T-cell (primary cell): ENCODE measurements at regions not wholly inside any gene's neighbourhood (a gene's known extent, or its start where the extent isn't known, plus 50 kb on each side); places are given as distances from the start of the nearest gene placed in this dataset.

Experiments
- ATAC-seq, 4 experiments: fragments of 200-7000 bp in 3 of 4; fragments of 150-1000 bp in 1 of 4; cut with Tn5 transposase; replicated peaks in 1 of 4; 1 replicate in 3 of 4; 2 replicates in 1 of 4; pipeline ENCODE4 v1.10.0; 2021; ENCODE audit warnings: moderate library complexity in 3 of 4, mild to moderate bottlenecking in 2 of 4, moderate number of reproducible peaks in 1 of 4
- CTCF ChIA-PET, 2 donors: fragments of 300-600 bp; sonication (Branson Sonifier 250); formaldehyde crosslinking; loops; one replicate each; lab custom pipeline; 2022; ENCODE audit warnings: antibody characterized with exemption in 2 of 2; lab: Charles Lee
- POLR2A ChIA-PET, 2 donors: fragments of 300-600 bp; sonication (Branson Sonifier 250); formaldehyde crosslinking; loops; one replicate each; lab custom pipeline; 2022; ENCODE audit warnings: antibody characterized with exemption in 2 of 2; lab: Charles Lee
- DNase-seq, 35 experiments: peaks; one replicate each; pipeline versions ENCODE4 v3.0.0 to v3.0.0-alpha.2; 2013 to 2023
- H3K27ac ChIP-seq: one replicate; pipeline ENCODE4 v1.5.1; 2013; ENCODE audit warnings: low read length
- H3K27me3 ChIP-seq, 2 experiments: replicated peaks in 1 of 2; 1 replicate in 1 of 2; 2 replicates in 1 of 2; pipeline versions ENCODE4 v1.6.1 to v1.7.0; 2013; ENCODE audit warnings: low read length in 1 of 2, mixed read lengths in 1 of 2; ENCODE audit not compliant: control insufficient read depth in 2 of 2, insufficient read depth in 2 of 2; ENCODE audit errors: extremely low read depth in 1 of 2
- H3K36me3 ChIP-seq, 2 donors: 1 replicate in 1 of 2; 2 replicates in 1 of 2; pipeline versions ENCODE4 v1.6.1 to v1.7.0; 2013; ENCODE audit warnings: low read length in 1 of 2; ENCODE audit not compliant: control insufficient read depth in 2 of 2, insufficient read depth in 1 of 2; ENCODE audit errors: extremely low read depth in 1 of 2
- H3K4me1 ChIP-seq, 2 experiments: 1 replicate in 1 of 2; 2 replicates in 1 of 2; pipeline versions ENCODE4 v1.6.1 to v1.7.0; 2013; ENCODE audit warnings: low read length in 2 of 2, mixed read lengths in 1 of 2; ENCODE audit not compliant: insufficient read depth in 2 of 2, control insufficient read depth in 1 of 2; ENCODE audit errors: extremely low read depth in 1 of 2
- H3K4me3 ChIP-seq, 2 donors: 1 replicate in 1 of 2; 2 replicates in 1 of 2; pipeline versions ENCODE4 v1.5.1 to v1.7.0; 2013; ENCODE audit warnings: mild to moderate bottlenecking in 2 of 2, low read length in 1 of 2, moderate library complexity in 1 of 2; ENCODE audit not compliant: control insufficient read depth in 1 of 2; ENCODE audit errors: extremely low read depth in 1 of 2
- H3K9me3 ChIP-seq: 2 replicates; pipeline ENCODE4 v1.7.0; 2013
- H3K27ac Mint-ChIP-seq, 2 donors: one replicate each; pipeline ENCODE4 v1.8.0; 2020 to 2021; ENCODE audit warnings: mild to moderate bottlenecking in 2 of 2, mixed read lengths in 2 of 2
- H3K27me3 Mint-ChIP-seq, 2 donors: one replicate each; pipeline ENCODE4 v1.8.0; 2021 to 2022; ENCODE audit warnings: mixed read lengths in 2 of 2
- H3K36me3 Mint-ChIP-seq: one replicate; pipeline ENCODE4 v1.8.0; 2021; ENCODE audit warnings: mixed read lengths
- H3K4me1 Mint-ChIP-seq, 3 donors: one replicate each; pipeline ENCODE4 v1.8.0; 2020 to 2022; ENCODE audit warnings: mixed read lengths in 3 of 3, mild to moderate bottlenecking in 1 of 3
- H3K4me3 Mint-ChIP-seq, 3 donors: one replicate each; pipeline ENCODE4 v1.8.0; 2020 to 2022; ENCODE audit warnings: mild to moderate bottlenecking in 3 of 3, mixed read lengths in 3 of 3, moderate library complexity in 3 of 3
- H3K9me3 Mint-ChIP-seq, 3 donors: one replicate each; pipeline ENCODE4 v1.8.0; 2020 to 2022; ENCODE audit warnings: mixed read lengths in 3 of 3
- WGBS: methylation state at CpG from one replicate; pipeline ENCODE4 v1.1.5; 2013; ENCODE audit warnings: missing lambda C conversion rate; ENCODE audit not compliant: insufficient coverage; 5-methylcytosine and 5-hydroxymethylcytosine counted together

- Histone ChIP-seq H3K27ac (no peak overlapping the region), H3K4me3 (no peak overlapping the region), H3K36me3 (no peaks in the 10 kb centered on the region), H3K9me3 (no peaks in the 10 kb centered on the region), H3K27me3 (no peaks in the 10 kb centered on the region), H3K4me1 (no peaks in the 10 kb centered on the region)
- Mint-ChIP-seq H3K27ac (no peak overlapping the region), H3K4me3 (no peak overlapping the region), H3K4me1 (no peaks in the 10 kb centered on the region), H3K9me3 (peaks cover 0 to 7% (median 2%) of the 10 kb centered on the region in 3 donors), H3K36me3 (no peaks in the 10 kb centered on the region), H3K27me3 (no peaks in the 10 kb centered on the region)
- CTCF ChIA-PET = no interaction called here
- 67% methylated on average over 1 of the region's 3 CpGs for WGBS
- DNase-seq = no peak
- POLR2A ChIA-PET = no interaction called here
- ATAC-seq = no peak
These were observed 219.6 kb downstream of the RND3 start for GRCh38 chr2:150267651-150268415.

GRCh38 chr2:150266931-150267330, 220.5 kb downstream of the RND3 start:
- Mint-ChIP-seq H3K9me3 (peaks cover 0 to 10% (median 0%) of the 10 kb centered on the region in 3 donors), H3K4me1 (no peaks in the 10 kb centered on the region), H3K36me3 (no peaks in the 10 kb centered on the region), H3K4me3 (no peak overlapping the region), H3K27ac (no peak overlapping the region), H3K27me3 (no peaks in the 10 kb centered on the region)
- H3K27me3 ChIP-seq = no peaks in the 10 kb centered on the region
- no peak overlapping the region for H3K27ac ChIP-seq
- DNase-seq (no peak), ATAC-seq (no peak)
- no peaks in the 10 kb centered on the region for H3K4me1 ChIP-seq
- H3K9me3 ChIP-seq = no peaks in the 10 kb centered on the region
- no peak overlapping the region for H3K4me3 ChIP-seq
- no CpG with 5 or more reads among the region's 2 CpGs for WGBS
- no peaks in the 10 kb centered on the region for H3K36me3 ChIP-seq
- ChIA-PET CTCF (no interaction called here), POLR2A (no interaction called here)

GRCh38 chr2:150264442-150264841, 223.0 kb downstream of the RND3 start:
- Histone ChIP-seq H3K27me3 (no peaks in the 10 kb centered on the region), H3K4me3 (no peak overlapping the region), H3K9me3 (no peaks in the 10 kb centered on the region), H3K36me3 (no peaks in the 10 kb centered on the region), H3K4me1 (no peaks in the 10 kb centered on the region), H3K27ac (no peak overlapping the region)
- no peaks in the 10 kb centered on the region for H3K36me3 Mint-ChIP-seq
- ATAC-seq = no peak
- POLR2A ChIA-PET = no interaction called here
- peaks cover 0 to 15% (median 3%) of the 10 kb centered on the region in 3 donors for H3K9me3 Mint-ChIP-seq
- no peaks in the 10 kb centered on the region for H3K4me1 Mint-ChIP-seq
- CTCF ChIA-PET = no interaction called here
- no peaks in the 10 kb centered on the region for H3K27me3 Mint-ChIP-seq
- no peak for DNase-seq
- no peak overlapping the region for H3K4me3 Mint-ChIP-seq
- no peak overlapping the region for H3K27ac Mint-ChIP-seq
- no CpG with 5 or more reads among the region's 2 CpGs for WGBS

GRCh38 chr2:150261691-150262090, 225.8 kb downstream of the RND3 start:
- no peaks in the 10 kb centered on the region for H3K4me1 Mint-ChIP-seq
- no CpG with 5 or more reads among the region's 2 CpGs for WGBS
- no peaks in the 10 kb centered on the region for H3K36me3 Mint-ChIP-seq
- H3K27me3 Mint-ChIP-seq = no peaks in the 10 kb centered on the region
- peaks cover 0 to 11% (median 6%) of the 10 kb centered on the region in 3 donors for H3K9me3 Mint-ChIP-seq
- ChIA-PET POLR2A (no interaction called here), CTCF (no interaction called here)
- H3K27ac ChIP-seq = no peak overlapping the region
- H3K36me3 ChIP-seq = no peaks in the 10 kb centered on the region
- H3K9me3 ChIP-seq = no peaks in the 10 kb centered on the region
- H3K27ac Mint-ChIP-seq = no peak overlapping the region
- no peaks in the 10 kb centered on the region for H3K27me3 ChIP-seq
- no peak overlapping the region for H3K4me3 ChIP-seq
- ATAC-seq (no peak), DNase-seq (no peak)
- no peaks in the 10 kb centered on the region for H3K4me1 ChIP-seq
- no peak overlapping the region for H3K4me3 Mint-ChIP-seq

GRCh38 chr2:150260636-150261035, 226.8 kb downstream of the RND3 start:
- no peaks in the 10 kb centered on the region for H3K4me1 ChIP-seq
- no peak overlapping the region for H3K4me3 ChIP-seq
- H3K27ac ChIP-seq = no peak overlapping the region
- no peaks in the 10 kb centered on the region for H3K4me1 Mint-ChIP-seq
- no peaks in the 10 kb centered on the region for H3K9me3 ChIP-seq
- H3K27me3 Mint-ChIP-seq = no peaks in the 10 kb centered on the region
- no peaks in the 10 kb centered on the region for H3K27me3 ChIP-seq
- WGBS = no CpG with 5 or more reads among the region's 1 CpG
- H3K27ac Mint-ChIP-seq = no peak overlapping the region
- ATAC-seq (no peak), DNase-seq (no peak)
- peaks cover 0 to 11% (median 6%) of the 10 kb centered on the region in 3 donors for H3K9me3 Mint-ChIP-seq
- H3K4me3 Mint-ChIP-seq = no peak overlapping the region
- POLR2A ChIA-PET = no interaction called here
- no peaks in the 10 kb centered on the region for H3K36me3 Mint-ChIP-seq
- no peaks in the 10 kb centered on the region for H3K36me3 ChIP-seq
- CTCF ChIA-PET = no interaction called here

GRCh38 chr2:150259746-150260145, 227.7 kb downstream of the RND3 start:
- ATAC-seq (no peak), DNase-seq (no peak)
- CTCF ChIA-PET = no interaction called here
- peaks cover 0 to 11% (median 6%) of the 10 kb centered on the region in 3 donors for H3K9me3 Mint-ChIP-seq
- no peaks in the 10 kb centered on the region for H3K27me3 ChIP-seq
- H3K27ac Mint-ChIP-seq = no peak overlapping the region
- WGBS = no CpG with 5 or more reads among the region's 1 CpG
- H3K4me1 Mint-ChIP-seq = no peaks in the 10 kb centered on the region
- no peaks in the 10 kb centered on the region for H3K36me3 ChIP-seq
- POLR2A ChIA-PET = no interaction called here
- H3K4me1 ChIP-seq = no peaks in the 10 kb centered on the region
- H3K9me3 ChIP-seq = no peaks in the 10 kb centered on the region
- H3K27me3 Mint-ChIP-seq = no peaks in the 10 kb centered on the region
- no peaks in the 10 kb centered on the region for H3K36me3 Mint-ChIP-seq
- H3K4me3 ChIP-seq = no peak overlapping the region
- H3K4me3 Mint-ChIP-seq = no peak overlapping the region
- no peak overlapping the region for H3K27ac ChIP-seq
